ENCODE measurements at regions not wholly inside any gene's neighbourhood (a gene's known extent, or its start where the extent isn't known, plus 50 kb on each side); places are given as distances from the start of the nearest gene placed in this dataset.

- DNase-seq: no peak
- peaks cover 23% of the 10 kb centered on the region for H3K9me3 Mint-ChIP-seq
- TF ChIP-seq CTCF (IDR thresholded peaks at IDR 0.05): no peak
- H3K27me3 Mint-ChIP-seq (ENCODE audit: insufficient read depth): no peaks in the 10 kb centered on the region
- H3K4me1 Mint-ChIP-seq (ENCODE audit: low read depth): no peaks in the 10 kb centered on the region
- no peaks in the 10 kb centered on the region for H3K36me3 Mint-ChIP-seq (ENCODE audit: low read depth)
- no peak overlapping the region for H3K27ac Mint-ChIP-seq
- no peak overlapping the region for H3K4me3 Mint-ChIP-seq
These were observed 645.0 kb downstream of the C12orf50 start for GRCh38 chr12:87384226-87384625.

GRCh38 chr12:87383680-87384079 lies 645.5 kb downstream of the C12orf50 start:
- H3K36me3 Mint-ChIP-seq (ENCODE audit: low read depth): no peaks in the 10 kb centered on the region
- no peaks in the 10 kb centered on the region for H3K4me1 Mint-ChIP-seq (ENCODE audit: low read depth)
- DNase-seq: no peak
- TF ChIP-seq CTCF (IDR thresholded peaks at IDR 0.05): no peak
- no peak overlapping the region for H3K4me3 Mint-ChIP-seq
- no peak overlapping the region for H3K27ac Mint-ChIP-seq
- no peaks in the 10 kb centered on the region for H3K27me3 Mint-ChIP-seq (ENCODE audit: insufficient read depth)
- peaks cover 20% of the 10 kb centered on the region for H3K9me3 Mint-ChIP-seq

GRCh38 chr12:87382959-87383566 lies 646.1 kb downstream of the C12orf50 start:
- no peak for TF ChIP-seq CTCF (IDR thresholded peaks at IDR 0.05)
- H3K9me3 Mint-ChIP-seq: peaks cover 23% of the 10 kb centered on the region
- no peak overlapping the region for H3K4me3 Mint-ChIP-seq
- no peaks in the 10 kb centered on the region for H3K27me3 Mint-ChIP-seq (ENCODE audit: insufficient read depth)
- H3K36me3 Mint-ChIP-seq (ENCODE audit: low read depth): no peaks in the 10 kb centered on the region
- H3K4me1 Mint-ChIP-seq (ENCODE audit: low read depth): no peaks in the 10 kb centered on the region
- H3K27ac Mint-ChIP-seq: no peak overlapping the region
- DNase-seq: no peak

- Mint-ChIP-seq H3K9me3 (peaks cover 22% of the 10 kb centered on the region), H3K36me3 (ENCODE audit: low read depth) (no peaks in the 10 kb centered on the region), H3K27me3 (ENCODE audit: insufficient read depth) (no peaks in the 10 kb centered on the region), H3K4me1 (ENCODE audit: low read depth) (no peaks in the 10 kb centered on the region), H3K4me3 (no peak overlapping the region), H3K27ac (no peak overlapping the region)
- no peak for TF ChIP-seq CTCF (IDR thresholded peaks at IDR 0.05)
- DNase-seq: no peak
These were observed 646.8 kb downstream of the C12orf50 start for GRCh38 chr12:87382436-87382835.

DNA sequence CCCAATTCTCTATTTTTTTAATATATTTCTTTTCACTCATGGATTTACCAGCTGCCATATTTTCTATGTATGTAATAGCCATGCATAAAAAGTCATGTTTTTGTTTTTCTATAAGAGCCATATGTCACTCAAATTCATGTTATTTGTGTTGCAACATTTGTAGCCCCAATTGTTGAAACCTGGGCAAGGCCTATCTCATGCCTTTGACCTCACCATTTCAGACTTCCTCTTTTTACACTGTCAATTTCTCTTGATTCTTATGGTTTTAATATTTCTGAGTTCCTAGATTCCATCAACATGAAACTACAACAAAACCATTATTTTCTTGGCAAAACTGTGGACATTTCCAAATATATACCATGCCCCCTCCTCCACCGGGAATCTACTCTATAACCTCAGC lies 647.5 kb downstream of the C12orf50 start:
- no peaks in the 10 kb centered on the region for H3K36me3 Mint-ChIP-seq (ENCODE audit: low read depth)
- TF ChIP-seq CTCF (IDR thresholded peaks at IDR 0.05): no peak
- H3K9me3 Mint-ChIP-seq: peaks cover 23% of the 10 kb centered on the region
- H3K27ac Mint-ChIP-seq: no peak overlapping the region
- no peaks in the 10 kb centered on the region for H3K27me3 Mint-ChIP-seq (ENCODE audit: insufficient read depth)
- H3K4me3 Mint-ChIP-seq: no peak overlapping the region
- no peak for DNase-seq
- H3K4me1 Mint-ChIP-seq (ENCODE audit: low read depth): no peaks in the 10 kb centered on the region

DNA sequence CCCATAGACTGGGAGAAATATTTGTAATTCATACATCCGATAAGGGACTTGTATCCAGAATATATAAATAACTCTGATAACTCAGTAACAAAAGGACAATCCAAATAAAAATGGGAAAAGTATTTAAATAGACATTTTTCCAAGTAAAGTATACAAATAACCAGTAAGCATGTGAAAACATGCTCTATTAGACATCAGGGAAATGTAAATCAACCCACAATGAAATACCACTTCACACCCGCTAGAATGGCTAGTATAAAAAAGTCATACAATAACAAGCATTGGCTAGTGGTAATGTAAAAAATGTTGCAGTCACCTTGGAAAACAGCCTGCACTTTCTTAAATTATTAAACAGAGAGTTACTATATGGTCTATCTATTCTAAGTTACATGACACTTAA lies 650.7 kb downstream of the C12orf50 start:
- H3K27ac Mint-ChIP-seq: no peak overlapping the region
- H3K4me1 Mint-ChIP-seq (ENCODE audit: low read depth): no peaks in the 10 kb centered on the region
- no peak overlapping the region for H3K4me3 Mint-ChIP-seq
- TF ChIP-seq CTCF (IDR thresholded peaks at IDR 0.05): no peak
- H3K9me3 Mint-ChIP-seq: peaks cover 31% of the 10 kb centered on the region
- DNase-seq: no peak
- no peaks in the 10 kb centered on the region for H3K27me3 Mint-ChIP-seq (ENCODE audit: insufficient read depth)
- H3K36me3 Mint-ChIP-seq (ENCODE audit: low read depth): no peaks in the 10 kb centered on the region
